RWPE1 (cell line): ENCODE measurements at regions not wholly inside any gene's neighbourhood (a gene's known extent, or its start where the extent isn't known, plus 50 kb on each side); places are given as distances from the start of the nearest gene placed in this dataset.

ENCODE experiments used
- CTCF ChIA-PET: fragments of 350-600 bp; sonication (Branson Sonifier 250); formaldehyde crosslinking; extraction: SDS; loops from one replicate; lab custom pipeline; 2021; lab: Yijun Ruan, JAX
- POLR2A ChIA-PET: fragments of 400-600 bp; formaldehyde crosslinking; extraction: SDS; loops from one replicate; lab custom pipeline; 2020; ENCODE audit warnings: antibody characterized with exemption; ENCODE audit not compliant: low non-redundant PET; lab: Yijun Ruan, JAX
- DNase-seq: peaks from one replicate; pipeline ENCODE4 v3.0.0; 2012; ENCODE audit warnings: low spot score
- H3K27ac ChIP-seq: fragments of 450-650 bp; 2 replicates; pipeline ENCODE4 v1.5.1; 2017
- CTCF ChIP-seq: fragments of 450-650 bp; conservative IDR thresholded peaks from 2 replicates; pipeline ENCODE4 v1.5.1; 2017; ENCODE audit warnings: low read depth, mild to moderate bottlenecking

DNA sequence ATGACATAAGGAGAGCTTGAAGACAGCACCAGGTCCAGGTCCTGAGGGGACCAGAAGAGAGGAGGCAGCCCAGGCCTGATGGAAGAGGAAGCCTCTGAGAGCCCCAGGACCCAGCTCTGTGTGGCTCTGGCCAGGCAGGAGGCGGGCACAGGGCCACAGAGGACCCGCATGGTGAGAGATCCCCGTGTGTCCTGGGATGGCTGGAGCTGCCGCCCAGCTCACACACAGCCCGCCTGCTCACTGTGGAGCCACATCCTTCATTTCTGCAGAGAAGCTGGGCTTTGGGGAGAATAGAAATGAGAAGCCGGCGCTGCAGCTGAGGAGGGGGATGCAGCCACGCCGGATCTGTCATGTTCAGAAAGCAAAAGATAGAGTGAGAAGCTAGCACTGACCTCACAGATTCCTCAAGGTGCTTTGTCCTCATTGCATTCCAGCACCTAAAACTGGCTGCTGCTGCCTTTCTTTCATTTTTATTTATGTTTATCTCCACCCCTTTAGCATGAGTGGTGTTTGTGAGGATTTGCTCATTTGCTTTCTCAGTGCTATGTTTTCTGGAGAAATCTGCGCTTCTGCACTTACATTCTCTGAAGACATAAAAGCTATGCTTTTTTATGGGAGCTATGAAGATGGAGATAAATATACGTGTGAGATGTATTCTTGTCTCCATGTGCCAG lies 307.6 kb upstream of the MYT1L start:
- ChIA-PET CTCF (no interaction called here), POLR2A (no interaction called here)
- H3K27ac ChIP-seq = no peak overlapping the region
- no peak for DNase-seq
- TF ChIP-seq CTCF = no peak

DNA sequence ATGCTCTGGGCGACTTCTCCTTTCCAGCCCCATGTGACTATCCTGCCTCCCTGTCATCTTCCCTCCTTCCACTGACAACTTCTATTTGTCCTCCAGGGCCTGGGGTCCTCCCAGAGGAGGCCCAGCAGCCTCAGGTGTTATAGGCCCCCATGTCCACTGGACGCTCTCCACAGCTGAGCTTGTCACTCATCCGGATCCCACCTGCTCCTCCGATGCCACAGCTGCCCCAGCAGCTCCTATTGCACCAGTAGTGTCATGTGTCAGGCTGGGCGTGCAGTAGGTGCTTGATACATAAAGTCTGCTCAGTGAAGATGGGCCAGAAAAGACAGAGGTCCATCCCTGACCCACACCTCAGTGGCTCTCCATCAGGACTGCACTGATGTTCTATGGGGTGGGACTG lies 305.7 kb upstream of the MYT1L start:
- TF ChIP-seq CTCF = no peak
- DNase-seq = no peak
- H3K27ac ChIP-seq = no peak overlapping the region
- ChIA-PET POLR2A (interaction anchor here (0.7 kb wide), 1 partner anchor 62 kb away, joined by 3 read pairs; no protein-coding TSS in a partner anchor), CTCF (interaction anchor here (0.7 kb wide), 1 partner anchor 51 kb away, joined by 4 read pairs; no protein-coding TSS in a partner anchor)

- H3K27ac ChIP-seq = no peak overlapping the region
- CTCF ChIA-PET = no interaction called here
- no peak for TF ChIP-seq CTCF
- POLR2A ChIA-PET = no interaction called here
- DNase-seq = no peak
These were observed 304.0 kb upstream of the MYT1L start for GRCh38 chr2:2635025-2635528.

DNA sequence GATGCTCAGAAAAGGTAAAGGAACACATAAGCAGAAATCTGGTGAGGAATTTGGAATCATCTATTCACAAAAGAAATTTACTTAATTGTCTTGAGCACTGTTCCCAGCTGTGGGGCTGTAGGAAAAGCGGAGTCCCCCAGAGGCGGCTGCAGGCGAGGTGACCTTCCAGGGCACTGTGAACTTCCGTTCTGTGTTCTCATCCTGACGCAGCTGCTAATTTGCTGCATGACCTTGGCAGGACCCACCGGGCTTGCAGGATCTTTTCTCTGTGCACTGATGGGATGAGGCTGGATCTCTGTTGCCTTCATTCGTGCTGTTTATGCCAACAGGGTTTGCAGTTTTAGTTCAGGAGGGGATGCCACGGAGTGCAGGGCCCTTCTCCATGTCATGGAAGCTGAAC lies 301.9 kb upstream of the MYT1L start:
- ChIA-PET POLR2A (no interaction called here), CTCF (no interaction called here)
- no peak for DNase-seq
- H3K27ac ChIP-seq = no peak overlapping the region
- no peak for TF ChIP-seq CTCF

GRCh38 chr2:2623939-2624338 lies 292.9 kb upstream of the MYT1L start:
- H3K27ac ChIP-seq = no peak overlapping the region
- no peak for DNase-seq
- TF ChIP-seq CTCF = no peak
- ChIA-PET POLR2A (no interaction called here), CTCF (interaction anchor here (0.6 kb wide), 1 partner anchor 372 kb away, joined by 3 read pairs; no protein-coding TSS in a partner anchor)

GRCh38 chr2:2621855-2622254 lies 290.8 kb upstream of the MYT1L start:
- POLR2A ChIA-PET = no interaction called here
- no peak overlapping the region for H3K27ac ChIP-seq
- TF ChIP-seq CTCF = no peak
- CTCF ChIA-PET = interaction anchor here (0.6 kb wide), 1 partner anchor 305 kb away, joined by 3 read pairs; no protein-coding TSS in a partner anchor
- DNase-seq = no peak
